ENCODE measurements at regions not wholly inside any gene's neighbourhood (a gene's known extent, or its start where the extent isn't known, plus 50 kb on each side); places are given as distances from the start of the nearest gene placed in this dataset.
"Not testable (repeated sequence)": the region's sequence is repeated elsewhere in the genome, so short reads cannot be mapped to it uniquely, and the experiment has no call there.

DNA sequence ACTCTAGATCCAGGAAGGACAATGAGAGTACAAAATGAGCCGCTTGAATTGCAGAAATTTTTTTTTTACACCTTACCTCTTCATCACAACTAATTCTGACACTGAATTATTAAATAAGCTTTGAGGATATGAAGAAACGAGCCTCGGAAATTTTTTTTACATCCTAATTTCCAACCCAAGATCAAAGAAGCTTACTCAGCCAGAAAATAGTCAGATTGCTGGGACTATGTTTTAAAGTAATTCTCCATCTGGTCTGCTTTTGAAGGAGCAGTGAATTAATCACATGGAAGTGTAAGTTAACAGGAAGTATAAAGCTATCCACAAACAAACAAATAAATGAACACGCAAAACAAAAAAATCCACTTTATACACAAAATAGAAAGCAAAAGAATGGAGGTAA, 437.0 kb upstream of the KCNMB2 start:
- no peak for DNase-seq (ENCODE audit: low spot score)

DNA sequence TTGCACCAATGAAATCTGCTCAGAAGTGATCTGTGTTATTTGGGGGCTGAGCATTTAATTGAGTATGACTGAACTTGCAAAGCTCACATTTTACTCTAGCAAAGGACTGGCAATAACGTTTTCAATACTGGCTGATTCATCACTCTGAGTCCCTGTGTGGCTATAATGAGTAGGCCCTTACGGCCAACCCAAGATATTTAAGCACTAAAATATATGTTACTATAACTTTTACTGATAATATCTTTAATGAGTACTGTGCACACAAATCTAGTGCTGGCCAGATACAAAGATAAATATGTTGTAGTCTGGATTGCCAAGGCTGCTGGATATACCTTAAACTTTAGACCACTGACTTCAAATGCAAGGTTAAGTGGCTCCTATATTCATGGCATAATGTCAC, 436.4 kb upstream of the KCNMB2 start:
- no peak for DNase-seq (ENCODE audit: low spot score)

- DNase-seq (ENCODE audit: low spot score) = no peak
Observed at GRCh38 chr3:178100908-178101307, 435.3 kb upstream of the KCNMB2 start.

- no peak for DNase-seq (ENCODE audit: low spot score)
Observed at GRCh38 chr3:178103140-178103539, 433.1 kb upstream of the KCNMB2 start.

- DNase-seq (ENCODE audit: low spot score) = no peak
Observed at GRCh38 chr3:178107804-178108203, 428.4 kb upstream of the KCNMB2 start.

DNA sequence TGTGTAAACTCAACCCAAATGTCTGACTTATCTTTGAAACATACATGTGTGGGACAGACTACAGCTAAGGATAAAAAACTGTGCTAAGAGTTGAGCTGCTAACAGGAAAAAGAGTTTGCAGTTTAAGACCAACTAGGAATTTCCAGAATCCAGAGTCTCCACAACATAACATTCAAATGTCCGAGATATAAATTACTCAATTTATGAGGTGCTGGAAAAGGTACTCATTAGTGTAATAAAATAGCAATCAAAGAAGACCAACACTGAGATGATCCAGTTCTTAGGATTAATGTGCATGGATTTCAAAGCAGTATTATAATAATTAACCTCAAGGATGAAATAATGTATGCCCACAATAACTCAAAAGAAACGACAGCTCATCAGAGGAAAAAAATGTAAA, 426.5 kb upstream of the KCNMB2 start:
- no peak for DNase-seq (ENCODE audit: low spot score)

- DNase-seq (ENCODE audit: low spot score) = no peak
Observed at GRCh38 chr3:178112134-178112533, 424.1 kb upstream of the KCNMB2 start.

GRCh38 chr3:178112552-178112951, 423.7 kb upstream of the KCNMB2 start:
- not testable (repeated sequence) for DNase-seq (ENCODE audit: low spot score)

DNA sequence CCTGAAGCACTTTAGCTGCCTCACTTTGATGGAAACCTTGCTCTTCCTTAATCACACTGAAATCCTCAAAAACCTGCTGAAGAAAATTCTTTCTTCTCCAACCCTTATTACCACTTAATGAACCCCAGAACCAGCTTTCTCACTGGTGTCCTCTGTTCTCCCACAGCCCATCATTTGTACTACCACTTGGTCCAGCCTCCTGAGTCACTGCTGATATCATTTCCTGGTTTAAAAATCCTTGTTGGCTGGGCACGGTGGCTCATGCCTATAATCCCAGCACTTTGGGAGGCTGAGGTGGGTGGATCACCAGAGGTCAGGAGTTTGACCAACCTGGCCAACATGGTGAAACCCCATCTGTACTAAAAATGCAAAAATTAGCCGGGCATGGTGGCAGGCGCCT, 418.6 kb upstream of the KCNMB2 start:
- no peak for DNase-seq (ENCODE audit: low spot score)

DNA sequence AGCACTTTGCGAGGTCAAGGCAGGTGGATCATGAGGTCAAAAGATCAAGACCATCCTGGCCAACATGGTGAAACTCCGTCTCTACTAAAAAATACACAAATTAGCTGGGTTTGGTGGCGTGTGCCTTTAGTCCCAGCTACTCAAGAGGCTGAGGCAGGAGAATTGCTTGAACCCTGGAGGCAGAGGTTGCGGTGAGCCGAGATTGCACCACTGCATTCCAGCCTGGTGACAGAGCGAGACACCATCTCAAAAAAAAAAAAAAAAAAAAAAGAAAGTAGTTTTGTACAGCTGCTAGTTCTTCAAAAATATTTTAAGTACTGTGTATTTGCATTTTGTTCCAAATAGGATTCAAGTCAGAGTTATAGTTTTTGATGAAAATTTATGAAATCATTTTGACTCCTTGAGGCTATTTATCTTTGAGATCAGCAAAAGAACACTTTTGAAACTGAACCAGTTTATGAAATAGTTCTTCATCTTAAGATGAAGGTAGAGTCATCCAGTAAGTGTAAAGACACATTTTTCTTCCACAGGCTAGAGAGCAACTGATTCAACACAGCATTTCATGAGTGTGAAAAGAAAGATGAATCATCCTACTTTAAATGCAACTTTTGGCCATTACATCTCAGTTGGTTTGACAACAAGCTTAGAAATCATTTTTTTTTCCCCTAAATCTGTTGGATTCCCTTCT, 416.5 kb upstream of the KCNMB2 start:
- DNase-seq (ENCODE audit: low spot score) = not testable (repeated sequence)

DNA sequence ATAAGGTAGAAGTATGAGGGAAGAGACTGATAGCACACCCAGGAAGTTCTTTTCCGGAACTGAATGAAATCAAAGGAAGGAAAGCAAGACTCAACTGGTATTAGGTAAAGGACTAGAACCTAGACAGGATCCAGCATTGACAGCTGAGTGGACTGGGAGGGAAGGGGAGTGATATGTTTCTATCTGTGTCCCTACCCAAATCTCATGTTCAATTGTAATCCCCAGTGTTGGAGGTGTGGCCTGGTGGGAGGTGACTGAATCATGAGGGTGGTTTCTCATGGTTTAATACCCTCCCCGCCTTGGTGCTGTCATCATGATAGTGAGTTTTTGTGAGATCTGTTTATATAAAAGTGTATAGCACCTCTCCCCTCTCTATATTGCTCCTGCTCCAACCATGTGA, 415.9 kb upstream of the KCNMB2 start:
- no peak for DNase-seq (ENCODE audit: low spot score)

DNA sequence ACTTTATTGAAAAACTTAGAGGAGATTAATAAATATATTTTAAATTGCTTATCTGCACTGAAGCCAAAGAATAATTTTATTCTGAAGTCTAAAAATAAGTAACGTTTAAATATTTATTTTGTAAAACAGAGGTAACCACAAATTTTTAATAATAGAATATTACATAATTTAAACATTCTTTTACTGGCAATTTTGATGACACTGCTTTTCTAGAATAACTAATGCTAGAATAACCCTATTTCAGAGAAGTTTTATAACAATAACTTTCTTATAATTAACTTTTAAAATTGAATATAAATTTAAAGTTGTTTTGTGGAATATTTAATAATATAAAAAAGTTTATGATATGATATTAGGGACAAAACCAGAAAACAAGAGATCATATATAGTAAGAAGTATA, 409.6 kb upstream of the KCNMB2 start:
- DNase-seq (ENCODE audit: low spot score) = no peak

DNA sequence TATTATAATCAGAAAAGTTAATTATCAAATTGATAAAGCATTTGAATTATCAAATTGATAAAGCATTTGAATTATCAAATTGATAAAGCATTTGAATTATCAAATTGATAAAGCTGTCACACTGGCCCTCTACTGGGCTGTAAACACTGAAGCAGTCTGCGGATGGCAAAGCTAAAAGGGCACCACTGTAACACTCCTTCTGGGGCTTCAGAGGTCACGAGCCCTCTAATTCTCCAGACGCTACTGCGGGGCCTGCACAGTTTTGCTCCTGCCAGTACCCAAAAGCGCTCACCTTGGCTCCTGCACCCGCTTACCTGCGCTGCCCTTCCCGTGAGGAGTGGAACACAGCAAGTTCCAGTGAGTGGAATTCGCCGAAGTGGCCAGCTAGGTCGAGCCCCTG, 409.0 kb upstream of the KCNMB2 start:
- no peak for DNase-seq (ENCODE audit: low spot score)

DNA sequence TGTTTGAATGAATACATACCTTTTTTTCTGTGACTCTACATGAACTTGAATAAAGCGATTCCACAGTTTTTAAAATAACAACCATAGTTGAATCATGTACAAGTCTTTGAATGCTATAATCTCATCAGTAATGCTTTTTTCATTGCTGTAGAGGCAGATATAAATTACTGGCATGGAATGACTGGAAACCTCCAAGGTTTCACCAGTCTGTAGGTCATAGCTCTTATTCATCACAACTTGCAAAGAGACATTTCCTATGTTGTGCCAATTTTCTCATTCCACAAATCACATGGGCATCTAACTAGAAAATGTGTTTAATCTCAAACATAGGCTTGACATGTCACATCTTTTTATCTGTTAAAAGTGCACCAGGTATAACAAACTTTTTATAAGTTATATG, 407.1 kb upstream of the KCNMB2 start:
- DNase-seq (ENCODE audit: low spot score) = no peak

GRCh38 chr3:178131801-178132200, 404.4 kb upstream of the KCNMB2 start:
- DNase-seq (ENCODE audit: low spot score) = no peak

GRCh38 chr3:178137206-178137605, 399.0 kb upstream of the KCNMB2 start:
- DNase-seq (ENCODE audit: low spot score) = no peak

GRCh38 chr3:178137831-178138230, 398.4 kb upstream of the KCNMB2 start:
- no peak for DNase-seq (ENCODE audit: low spot score)

DNA sequence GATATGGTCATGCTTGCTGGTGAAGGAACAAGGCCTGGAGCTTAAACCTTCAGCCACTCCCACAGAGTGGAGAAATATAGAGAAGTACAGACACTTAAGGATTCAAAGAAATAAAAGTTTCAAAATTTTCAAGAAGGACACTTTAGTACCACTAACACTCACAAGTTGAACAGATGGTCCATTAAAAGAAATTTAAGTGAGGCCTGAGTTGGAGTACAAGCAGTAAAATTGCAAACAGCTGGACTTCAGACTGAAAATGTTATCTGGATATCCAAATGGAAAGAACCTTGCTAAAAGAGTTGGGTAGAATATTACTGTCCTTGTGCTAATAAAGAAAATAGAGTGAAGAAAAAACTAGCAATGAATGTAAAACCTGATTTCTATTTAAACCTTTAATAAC, 397.1 kb upstream of the KCNMB2 start:
- DNase-seq (ENCODE audit: low spot score) = no peak

DNA sequence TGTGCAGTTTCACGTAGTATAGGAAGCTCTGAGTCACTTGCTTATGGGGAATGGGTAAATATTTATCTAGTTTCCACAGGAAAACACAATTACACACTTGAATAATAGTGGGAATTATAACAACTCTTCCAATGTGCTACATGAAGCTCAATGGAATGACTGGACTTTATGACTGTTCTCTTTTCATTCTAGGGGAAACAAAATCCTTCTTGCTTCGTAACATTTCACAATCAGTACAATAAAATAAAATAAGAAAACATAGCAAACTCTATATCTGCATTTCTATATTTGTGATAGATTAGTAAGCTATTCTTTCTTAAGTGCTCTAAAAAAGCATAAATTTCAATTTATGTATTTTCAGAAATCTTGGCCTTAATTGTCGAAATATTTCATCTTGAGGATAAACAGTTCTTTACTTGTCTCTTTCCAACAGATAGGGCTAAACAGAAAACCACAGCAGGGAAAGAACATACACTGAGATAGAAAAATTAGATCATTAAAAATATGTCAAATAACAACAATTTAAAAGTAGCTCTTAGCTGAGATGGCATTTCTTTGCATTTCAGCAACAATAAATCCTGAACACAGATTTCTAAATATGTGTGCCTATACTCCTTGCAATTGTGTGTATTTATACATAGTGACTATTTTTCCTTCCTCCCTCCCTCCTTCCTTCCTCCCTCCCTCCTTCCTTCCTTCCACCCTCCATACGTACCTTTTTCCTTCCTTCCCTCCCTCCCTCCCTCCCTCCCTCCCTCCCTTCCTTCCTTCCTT, 395.5 kb upstream of the KCNMB2 start:
- no peak for DNase-seq (ENCODE audit: low spot score)

- DNase-seq (ENCODE audit: low spot score) = not testable (repeated sequence)
Observed at GRCh38 chr3:178141305-178141684, 394.9 kb upstream of the KCNMB2 start.

DNA sequence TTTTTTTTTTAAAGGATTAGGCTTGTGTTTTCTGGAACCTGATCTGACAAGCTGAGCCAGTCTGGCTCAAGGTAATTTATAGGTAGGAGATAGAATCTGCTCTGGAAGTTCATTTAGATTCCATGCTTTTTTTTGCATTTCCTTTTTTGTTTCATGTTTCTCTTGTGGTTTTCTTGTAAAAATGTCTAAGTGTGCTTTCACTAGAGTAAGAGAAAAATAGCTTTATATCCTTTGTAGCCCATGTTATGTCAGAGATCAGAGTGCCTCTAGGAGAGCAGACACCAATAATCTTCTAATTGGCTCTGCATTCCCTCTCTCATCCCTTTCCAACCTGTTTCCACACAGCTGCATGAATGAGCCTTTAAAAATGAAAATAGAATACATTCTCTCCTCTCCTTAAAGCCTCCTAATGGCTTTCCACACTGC, 389.8 kb upstream of the KCNMB2 start:
- no peak for DNase-seq (ENCODE audit: low spot score)

DNA sequence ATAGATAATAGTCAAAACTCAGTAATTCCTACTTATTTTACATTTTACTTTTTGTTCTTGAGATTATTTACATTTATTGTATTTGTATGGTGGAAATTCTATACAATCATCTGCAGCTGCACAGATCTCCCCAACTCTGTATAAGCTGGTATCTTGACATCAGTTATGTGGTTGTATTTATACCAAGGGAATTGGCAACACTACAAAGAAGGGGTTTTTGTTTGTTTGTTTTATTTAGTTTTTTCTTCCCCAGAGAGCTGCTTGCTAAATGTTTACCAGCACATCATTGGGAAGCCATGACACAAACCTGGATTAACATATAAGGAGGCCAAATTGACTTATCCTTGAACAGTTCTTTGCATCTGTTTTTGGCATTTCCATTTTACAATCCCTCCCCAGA, 389.2 kb upstream of the KCNMB2 start:
- no peak for DNase-seq (ENCODE audit: low spot score)

- DNase-seq (ENCODE audit: low spot score) = no peak
Observed at GRCh38 chr3:178152031-178152806, 384.0 kb upstream of the KCNMB2 start.

All from CD4-positive, alpha-beta T cell treated with Interleukin-2 at 100 ng/mL for 4 hours (primary cell).